GM12878 (cell line): ENCODE measurements at regions not wholly inside any gene's neighbourhood (a gene's known extent, or its start where the extent isn't known, plus 50 kb on each side); places are given as distances from the start of the nearest gene placed in this dataset.

ENCODE experiments used
- ATAC-seq: fragments of 200-7000 bp; cut with Tn5 transposase; 3 replicates; pipeline ENCODE4 v1.9.1; 2020; ENCODE audit warnings: mild to moderate bottlenecking, moderate library complexity
- BruUV-seq: library from RNA; stranded (reverse); fragments of 400-500 nt; replicated peaks from 2 replicates; lab custom pipeline; 2021; lab: Mats Ljungman, UMichigan
- CTCF ChIA-PET: fragments of 300-600 bp; sonication (Branson Sonifier 250); formaldehyde crosslinking; extraction: SDS; loops from one replicate; lab custom pipeline; 2021; ENCODE audit warnings: inconsistent platforms; lab: Yijun Ruan, JAX
- POLR2A ChIA-PET: fragments of 350-600 bp; formaldehyde crosslinking; extraction: SDS; loops from one replicate; lab custom pipeline; 2021; ENCODE audit warnings: inconsistent platforms; lab: Charles Lee
- RAD21 ChIA-PET: fragments of 300-600 bp; sonication (Branson Sonifier 250); formaldehyde crosslinking; loops from one replicate; lab custom pipeline; 2023; ENCODE audit warnings: antibody characterized with exemption; ENCODE audit not compliant: unreplicated experiment; lab: Charles Lee
- SMC1A ChIA-PET: fragments of 300-600 bp; sonication (Branson Sonifier 250); formaldehyde crosslinking; loops from one replicate; lab custom pipeline; 2023; ENCODE audit not compliant: unreplicated experiment, uncharacterized antibody; lab: Charles Lee
- DNase-seq: peaks from one replicate; pipeline ENCODE4 v3.0.0-alpha.2; 2011; ENCODE audit warnings: low read depth, low spot score
- FAIRE-seq: peaks from 3 replicates; lab custom pipeline; 2011; peaks lifted over from hg19 to GRCh38; lab: Jason Lieb, UNC
- H2AFZ ChIP-seq: 2 replicates; pipeline ENCODE4 v1.6.0; 2011; ENCODE audit warnings: low read depth, low read length, control low read depth; ENCODE audit not compliant: control insufficient read depth
- H3K27ac ChIP-seq: 2 replicates; pipeline ENCODE4 v1.5.1; 2011; ENCODE audit warnings: control low read depth; ENCODE audit not compliant: control insufficient read depth, insufficient read depth
- H3K27me3 ChIP-seq, 2 experiments: replicated peaks in 1 of 2; 2 replicates each; pipeline versions ENCODE4 v1.6.0 to v1.6.1; 2011; ENCODE audit warnings: low read length in 1 of 2; ENCODE audit not compliant: control insufficient read depth in 2 of 2, insufficient read depth in 2 of 2
- H3K36me3 ChIP-seq, 2 experiments: 2 replicates each; pipeline ENCODE4 v1.5.1; 2011; ENCODE audit warnings: low read length in 1 of 2; ENCODE audit not compliant: control insufficient read depth in 2 of 2, insufficient read depth in 2 of 2
- H3K4me1 ChIP-seq: 2 replicates; pipeline ENCODE4 v1.6.1; 2011; ENCODE audit warnings: mild to moderate bottlenecking, low read length, moderate library complexity, mixed read lengths; ENCODE audit not compliant: control insufficient read depth, insufficient read depth
- H3K4me2 ChIP-seq: 2 replicates; pipeline ENCODE4 v1.6.0; 2011; ENCODE audit warnings: control low read depth; ENCODE audit not compliant: control insufficient read depth, insufficient read depth
- H3K4me3 ChIP-seq: fragments of 200-600 bp; sonication (generic); 2 replicates; pipeline ENCODE4 v1.5.1; 2016
- H3K79me2 ChIP-seq: 2 replicates; pipeline ENCODE4 v1.6.0; 2011; ENCODE audit warnings: low read length; ENCODE audit not compliant: control insufficient read depth, insufficient read depth
- H3K9ac ChIP-seq: 2 replicates; pipeline ENCODE4 v1.8.0; 2011; ENCODE audit warnings: low read length, control low read depth, mixed read lengths; ENCODE audit not compliant: control insufficient read depth, insufficient read depth
- H3K9me3 ChIP-seq: replicated peaks from 3 replicates; pipeline ENCODE4 v1.5.1; 2011; ENCODE audit warnings: mild to moderate bottlenecking, low read length; ENCODE audit not compliant: control insufficient read depth, insufficient read depth
- H4K20me1 ChIP-seq: 2 replicates; pipeline ENCODE4 v1.6.0; 2011; ENCODE audit not compliant: control insufficient read depth, insufficient read depth
- BHLHE40 ChIP-seq, 2 experiments: fragments of 450-650 bp in 1 of 2; IDR thresholded peaks; 2 replicates each; pipeline ENCODE4 v1.6.1; 2011 to 2017; ENCODE audit warnings: low read depth in 2 of 2, borderline replicate concordance in 1 of 2, improper control_type of control experiment in 1 of 2, low read length in 1 of 2, mild to moderate bottlenecking in 1 of 2
- JUND ChIP-seq: IDR thresholded peaks from 2 replicates; pipeline ENCODE4 v1.6.1; 2012; ENCODE audit warnings: low read depth, mild to moderate bottlenecking, low read length, improper control_type of control experiment, moderate library complexity
- PML ChIP-seq: IDR thresholded peaks from 2 replicates; pipeline ENCODE4 v1.6.1; 2012; ENCODE audit warnings: low read length, inconsistent platforms
- RELA ChIP-seq: fragments of 450-650 bp; IDR thresholded peaks from 2 replicates; pipeline ENCODE4 v1.8.0; 2014; ENCODE audit warnings: borderline replicate concordance; ENCODE audit not compliant: partially characterized antibody
- STAT3 ChIP-seq: IDR thresholded peaks from 2 replicates; pipeline ENCODE4 v1.6.1; 2011; ENCODE audit warnings: low read depth, low read length, improper control_type of control experiment
- WGBS: methylation state at CpG from one replicate; pipeline ENCODE4 v1.1.6; 2016; ENCODE audit warnings: low lambda C conversion rate; ENCODE audit not compliant: insufficient replicate concordance, insufficient coverage; ENCODE audit errors: missing lambda C conversion rate; 5-methylcytosine and 5-hydroxymethylcytosine counted together
- in situ Hi-C: fragments of 300-500 bp; cut with MboI; formaldehyde crosslinking; loops from 9 replicates; pipeline ENCODE4 v1.14.3; 2018; ENCODE audit warnings: mixed read lengths
- intact Hi-C: fragments of 100-400 bp; cut with micrococcal nuclease; formaldehyde crosslinking; loops from one replicate; pipeline ENCODE4 v1.14.2; 2022; ENCODE audit not compliant: unreplicated experiment
- TF ChIP-seq, protein P1 (sequence below): IDR thresholded peaks from 2 replicates; pipeline ENCODE4 v1.6.1; 2012; ENCODE audit warnings: improper control_type of control experiment, low read depth, low read length; ENCODE audit not compliant: insufficient replicate concordance

DNA sequence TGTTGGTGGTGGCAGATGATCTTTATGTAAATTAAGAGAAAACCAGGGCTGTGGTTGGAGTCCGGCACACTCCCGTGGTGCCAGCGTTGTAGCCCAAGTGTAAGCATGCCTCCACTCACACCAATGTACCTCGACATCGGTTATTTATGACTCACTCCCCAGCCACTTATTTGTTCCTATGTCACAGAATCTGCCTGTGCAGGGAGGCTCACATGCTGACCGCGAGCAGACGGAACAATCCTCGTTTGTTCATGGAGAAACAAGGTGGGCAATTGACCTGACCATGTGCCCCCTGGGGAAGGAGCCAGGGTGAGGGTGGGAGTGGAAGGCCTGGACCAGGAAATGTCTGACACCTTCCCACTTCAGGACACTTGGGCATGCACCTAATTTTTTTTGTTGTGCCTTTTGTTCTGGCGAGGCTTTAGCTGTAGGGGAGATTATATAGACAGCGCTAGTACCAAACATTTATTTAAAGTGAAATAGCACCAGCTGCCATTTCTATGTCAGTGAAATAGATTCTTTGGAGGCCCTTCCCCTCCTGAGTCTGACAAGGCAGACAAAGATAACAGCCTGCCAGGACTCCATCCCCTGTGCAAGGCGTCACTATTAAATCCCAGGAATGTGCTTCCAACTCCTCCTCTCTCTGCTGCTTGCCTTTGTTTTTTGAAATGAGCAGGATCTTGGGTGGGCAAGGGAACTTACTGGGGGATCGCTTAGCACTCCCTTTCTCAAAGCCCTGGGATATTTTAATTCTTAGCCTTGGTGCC, 394.2 kb downstream of the FGF9 start:
- ChIA-PET SMC1A (interaction anchor here (1.0 kb wide), 1 partner anchor 49 kb away, joined by 4 read pairs; no protein-coding TSS in a partner anchor), RAD21 (interaction anchor here (1.0 kb wide), 1 partner anchor 49 kb away, joined by 4 read pairs; no protein-coding TSS in a partner anchor), POLR2A (no interaction called here), CTCF (interaction anchor here (2.0 kb wide), 1 partner anchor 49 kb away, joined by 4 read pairs; no protein-coding TSS in a partner anchor)
- ATAC-seq (no peak), FAIRE-seq (no peak), DNase-seq (no peak)
- H3K4me3 ChIP-seq: no peak overlapping the region
- H4K20me1 ChIP-seq: no peaks in the 10 kb centered on the region
- no TSS peak for BruUV-seq
- no peak overlapping the region for H2AFZ ChIP-seq
- H3K79me2 ChIP-seq: no peaks in the 10 kb centered on the region
- intact Hi-C loops: loop anchor here (5.0 kb wide), 2 partner anchors 97 to 393 kb away; partner anchors contain the start of gene FGF9
- no peaks in the 10 kb centered on the region; the same call in 2 of the 3 replicates for H3K9me3 ChIP-seq
- H3K27ac ChIP-seq: no peak overlapping the region
- in situ Hi-C loops: no loop called here
- no peaks in the 10 kb centered on the region for H3K36me3 ChIP-seq
- H3K27me3 ChIP-seq: no peaks in the 10 kb centered on the region
- WGBS: 75% methylated on average over 13 of the region's 13 CpGs
- no peak overlapping the region for H3K4me2 ChIP-seq
- TF ChIP-seq PML: no peak
- TF ChIP-seq BHLHE40 (IDR thresholded peaks at IDR 0.05; ENCODE audit: borderline replicate concordance in 1 of 2, low read depth in 2 of 2, low read length in 1 of 2): 0 out of 4 replicates have a peak, but pooled peaks of 1 of the 2 experiments have one; percentile 22
- H3K4me1 ChIP-seq: peaks cover 25% of the 10 kb centered on the region
- no peak overlapping the region for H3K9ac ChIP-seq

DNA sequence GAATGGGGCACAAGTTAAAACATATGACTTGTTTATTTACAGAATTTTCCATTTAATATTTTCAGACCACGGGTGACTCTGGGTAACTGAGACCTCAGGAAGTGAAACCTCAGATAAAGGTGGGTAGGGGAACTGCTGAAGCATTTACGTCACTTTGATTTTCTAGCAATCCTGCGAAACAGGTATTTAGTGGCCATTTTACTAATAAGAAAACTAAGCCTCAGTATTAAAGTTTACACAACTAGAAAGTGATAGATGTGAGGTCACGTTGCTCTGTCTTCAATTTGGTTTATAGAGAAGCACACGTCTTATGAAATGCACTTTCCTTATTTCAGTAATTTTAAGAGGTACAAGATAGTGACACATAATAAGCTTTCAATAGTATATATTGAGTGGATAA, 402.8 kb downstream of the FGF9 start:
- Histone ChIP-seq H3K27me3 (no peaks in the 10 kb centered on the region), H3K27ac (no peak overlapping the region), H4K20me1 (no peaks in the 10 kb centered on the region), H2AFZ (no peak overlapping the region; the same call in 1 of the 2 replicates), H3K9me3 (no peaks in the 10 kb centered on the region), H3K4me3 (no peak overlapping the region), H3K79me2 (no peaks in the 10 kb centered on the region), H3K36me3 (no peaks in the 10 kb centered on the region), H3K4me1 (peaks cover 11% of the 10 kb centered on the region; the same call in 1 of the 2 replicates), H3K4me2 (peak overlapping the region; percentile 22; the same call in 1 of the 2 replicates), H3K9ac (no peak overlapping the region; the same call in 1 of the 2 replicates)
- intact Hi-C loops (no loop called here), in situ Hi-C loops (no loop called here)
- no peak for FAIRE-seq
- peak; percentile 91 for ATAC-seq
- WGBS: 0% methylated on average over 5 of the region's 5 CpGs
- RAD21 ChIA-PET: interaction anchor here (3.7 kb wide), 1 partner anchor 41 kb away, joined by 11 read pairs; no protein-coding TSS in a partner anchor
- DNase-seq: peak; percentile 33
- CTCF ChIA-PET: interaction anchor here (0.7 kb wide), 1 partner anchor 186 kb away, joined by 3 read pairs; no protein-coding TSS in a partner anchor
- no TSS peak for BruUV-seq
- POLR2A ChIA-PET: interaction anchor here (1.1 to 1.7 kb wide), 2 partner anchors 15 to 49 kb away, joined by 3 to 4 read pairs; no protein-coding TSS in a partner anchor
- SMC1A ChIA-PET: interaction anchor here (2.7 to 3.4 kb wide), 3 partner anchors 13 to 47 kb away, joined by 9 to 18 read pairs (median 11); no protein-coding TSS in a partner anchor
- TF ChIP-seq JUND (no peak), RELA (no peak), STAT3 (no peak)
- TF ChIP-seq, protein P1, sequence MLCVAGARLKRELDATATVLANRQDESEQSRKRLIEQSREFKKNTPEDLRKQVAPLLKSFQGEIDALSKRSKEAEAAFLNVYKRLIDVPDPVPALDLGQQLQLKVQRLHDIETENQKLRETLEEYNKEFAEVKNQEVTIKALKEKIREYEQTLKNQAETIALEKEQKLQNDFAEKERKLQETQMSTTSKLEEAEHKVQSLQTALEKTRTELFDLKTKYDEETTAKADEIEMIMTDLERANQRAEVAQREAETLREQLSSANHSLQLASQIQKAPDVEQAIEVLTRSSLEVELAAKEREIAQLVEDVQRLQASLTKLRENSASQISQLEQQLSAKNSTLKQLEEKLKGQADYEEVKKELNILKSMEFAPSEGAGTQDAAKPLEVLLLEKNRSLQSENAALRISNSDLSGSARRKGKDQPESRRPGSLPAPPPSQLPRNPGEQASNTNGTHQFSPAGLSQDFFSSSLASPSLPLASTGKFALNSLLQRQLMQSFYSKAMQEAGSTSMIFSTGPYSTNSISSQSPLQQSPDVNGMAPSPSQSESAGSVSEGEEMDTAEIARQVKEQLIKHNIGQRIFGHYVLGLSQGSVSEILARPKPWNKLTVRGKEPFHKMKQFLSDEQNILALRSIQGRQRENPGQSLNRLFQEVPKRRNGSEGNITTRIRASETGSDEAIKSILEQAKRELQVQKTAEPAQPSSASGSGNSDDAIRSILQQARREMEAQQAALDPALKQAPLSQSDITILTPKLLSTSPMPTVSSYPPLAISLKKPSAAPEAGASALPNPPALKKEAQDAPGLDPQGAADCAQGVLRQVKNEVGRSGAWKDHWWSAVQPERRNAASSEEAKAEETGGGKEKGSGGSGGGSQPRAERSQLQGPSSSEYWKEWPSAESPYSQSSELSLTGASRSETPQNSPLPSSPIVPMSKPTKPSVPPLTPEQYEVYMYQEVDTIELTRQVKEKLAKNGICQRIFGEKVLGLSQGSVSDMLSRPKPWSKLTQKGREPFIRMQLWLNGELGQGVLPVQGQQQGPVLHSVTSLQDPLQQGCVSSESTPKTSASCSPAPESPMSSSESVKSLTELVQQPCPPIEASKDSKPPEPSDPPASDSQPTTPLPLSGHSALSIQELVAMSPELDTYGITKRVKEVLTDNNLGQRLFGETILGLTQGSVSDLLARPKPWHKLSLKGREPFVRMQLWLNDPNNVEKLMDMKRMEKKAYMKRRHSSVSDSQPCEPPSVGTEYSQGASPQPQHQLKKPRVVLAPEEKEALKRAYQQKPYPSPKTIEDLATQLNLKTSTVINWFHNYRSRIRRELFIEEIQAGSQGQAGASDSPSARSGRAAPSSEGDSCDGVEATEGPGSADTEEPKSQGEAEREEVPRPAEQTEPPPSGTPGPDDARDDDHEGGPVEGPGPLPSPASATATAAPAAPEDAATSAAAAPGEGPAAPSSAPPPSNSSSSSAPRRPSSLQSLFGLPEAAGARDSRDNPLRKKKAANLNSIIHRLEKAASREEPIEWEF: no peak
